Activated T-cell treated with anti-CD3 and anti-CD28 coated beads for 1 hour (primary cell): ENCODE measurements at regions not wholly inside any gene's neighbourhood (a gene's known extent, or its start where the extent isn't known, plus 50 kb on each side); places are given as distances from the start of the nearest gene placed in this dataset.
"Not testable (repeated sequence)": the region's sequence is repeated elsewhere in the genome, so short reads cannot be mapped to it uniquely, and the experiment has no call there.

Experiments
- DNase-seq: peaks from one replicate; pipeline ENCODE4 v3.0.0-alpha.2; 2020; ENCODE audit warnings: low read depth

GRCh38 chr11:116373104-116373944 lies 399.5 kb downstream of the BUD13 start:
- no peak for DNase-seq

DNA sequence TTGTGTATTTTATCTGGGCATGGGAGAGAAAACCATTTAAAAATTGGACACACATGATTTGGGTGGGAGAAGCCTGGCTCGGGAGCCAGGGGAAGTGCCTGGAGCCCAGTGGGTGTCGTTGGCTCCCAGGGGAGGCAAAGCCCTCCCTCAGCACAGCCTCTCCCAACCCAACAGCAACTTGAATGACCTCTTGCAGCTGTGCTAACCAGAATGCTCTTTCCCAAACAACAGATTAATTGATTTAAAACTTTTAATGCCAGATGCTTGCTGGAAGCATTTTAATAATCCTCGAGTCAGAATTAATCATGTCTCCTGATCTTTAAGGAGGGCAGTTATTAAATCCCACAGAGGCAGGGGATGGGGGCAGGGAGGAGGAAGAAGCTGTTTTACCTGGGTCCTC lies 401.6 kb downstream of the BUD13 start:
- DNase-seq, result no peak

DNA sequence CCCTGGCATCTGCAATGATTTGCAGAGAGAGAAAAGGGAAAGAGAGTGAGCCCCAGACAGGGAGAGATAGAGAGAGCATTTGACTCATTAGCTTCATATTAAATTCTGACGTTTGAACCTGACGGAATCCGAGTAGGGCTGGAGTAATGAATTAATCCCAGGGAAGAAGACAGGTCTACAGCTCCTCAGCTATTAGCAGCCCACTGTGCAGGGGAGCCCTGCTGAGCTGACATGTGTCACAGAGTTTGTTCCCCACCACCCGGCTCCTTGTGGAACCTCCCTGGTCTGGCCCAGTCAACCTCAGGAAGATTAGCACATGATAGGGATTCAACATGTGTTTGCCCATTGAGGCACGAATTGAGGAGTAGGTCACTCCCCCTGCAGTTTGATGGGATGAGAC lies 404.0 kb downstream of the BUD13 start:
- no peak for DNase-seq

DNA sequence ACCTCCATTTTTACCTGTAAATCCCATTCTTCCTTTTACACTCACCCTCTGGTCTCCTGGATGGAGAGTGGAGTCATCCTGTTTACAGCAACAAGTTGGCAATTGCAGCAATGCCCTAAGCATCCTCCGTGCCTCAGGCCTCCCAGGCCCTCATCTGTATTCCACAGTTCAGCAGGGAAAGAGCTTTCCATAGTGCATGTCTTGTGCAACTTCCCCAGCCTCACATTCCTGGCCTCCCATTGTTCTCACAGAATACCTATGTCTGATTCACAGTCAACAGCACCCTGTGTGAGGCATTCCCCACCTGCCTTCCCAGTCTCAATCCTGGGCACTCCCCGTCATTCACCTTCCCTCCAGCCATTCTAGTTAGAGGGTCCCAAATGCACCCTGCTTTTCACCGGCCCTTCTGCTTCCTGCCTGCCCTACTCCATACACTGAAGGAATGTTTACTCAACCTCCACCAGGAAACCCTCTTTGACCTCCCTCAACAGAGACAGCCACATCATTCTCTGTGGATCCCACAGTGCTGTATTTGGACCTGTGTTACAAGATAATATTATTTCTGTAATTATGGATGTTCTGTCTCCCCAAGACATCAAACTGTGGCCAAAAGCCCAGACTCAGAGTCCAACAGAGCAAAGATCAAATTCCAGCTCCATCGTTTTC lies 405.7 kb downstream of the BUD13 start:
- no peak for DNase-seq

DNA sequence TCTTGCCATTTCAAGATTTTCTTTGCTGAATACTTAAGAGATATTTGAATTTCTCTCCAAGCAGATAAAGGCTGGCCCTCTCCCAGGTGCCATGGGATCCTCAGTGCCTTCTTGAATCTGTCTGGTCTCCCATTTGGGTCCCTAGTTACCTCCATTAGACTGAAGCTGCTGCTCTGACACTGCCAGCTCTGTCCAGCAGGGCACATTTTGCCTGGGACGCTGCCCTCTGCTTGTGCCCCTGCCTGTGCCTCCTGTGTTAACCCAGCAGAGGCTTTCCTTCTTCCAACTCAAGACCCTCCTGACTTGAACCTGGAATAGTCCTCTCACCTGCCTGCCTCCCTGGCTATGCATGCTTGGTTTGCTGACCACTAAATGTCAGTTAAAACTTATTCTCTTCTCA lies 406.3 kb downstream of the BUD13 start:
- DNase-seq, result no peak

GRCh38 chr11:116364925-116365324 lies 407.9 kb downstream of the BUD13 start:
- DNase-seq, result not testable (repeated sequence)

- DNase-seq, result no peak
These were observed 408.4 kb downstream of the BUD13 start for GRCh38 chr11:116364348-116364747.

DNA sequence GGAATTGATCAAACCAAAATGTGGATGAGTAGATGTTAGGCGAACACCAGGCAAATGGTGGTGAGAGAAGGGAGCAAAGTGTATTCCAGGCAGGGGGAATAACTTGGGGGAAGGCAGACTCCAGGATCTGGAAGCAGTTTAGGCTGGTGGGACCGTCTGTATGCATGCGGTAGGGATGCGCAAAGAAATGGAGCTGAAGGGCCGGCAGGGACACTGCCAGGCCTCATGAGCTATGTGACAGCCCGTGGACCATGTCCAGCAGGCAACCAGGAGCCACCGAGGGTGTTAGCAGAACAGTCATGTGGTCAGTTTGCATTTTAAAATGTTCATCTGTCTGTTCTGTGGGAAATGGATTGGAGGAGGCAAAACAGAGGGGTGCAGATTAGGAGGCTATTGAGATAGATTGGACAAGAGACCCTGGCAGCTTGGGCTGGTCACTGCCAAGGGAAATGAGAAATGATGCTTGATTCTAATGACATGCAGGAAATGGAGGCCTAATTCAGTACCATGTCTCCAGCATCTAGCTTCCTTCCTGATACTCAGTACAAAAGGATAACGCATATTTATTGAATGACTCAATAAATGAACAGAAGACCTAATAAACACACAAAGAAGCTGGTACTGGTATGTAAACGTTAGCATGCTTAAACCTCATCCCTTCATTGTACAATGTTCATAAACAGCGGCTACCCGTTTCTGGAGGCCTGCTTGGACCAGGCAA lies 412.4 kb downstream of the BUD13 start:
- DNase-seq, result no peak

DNA sequence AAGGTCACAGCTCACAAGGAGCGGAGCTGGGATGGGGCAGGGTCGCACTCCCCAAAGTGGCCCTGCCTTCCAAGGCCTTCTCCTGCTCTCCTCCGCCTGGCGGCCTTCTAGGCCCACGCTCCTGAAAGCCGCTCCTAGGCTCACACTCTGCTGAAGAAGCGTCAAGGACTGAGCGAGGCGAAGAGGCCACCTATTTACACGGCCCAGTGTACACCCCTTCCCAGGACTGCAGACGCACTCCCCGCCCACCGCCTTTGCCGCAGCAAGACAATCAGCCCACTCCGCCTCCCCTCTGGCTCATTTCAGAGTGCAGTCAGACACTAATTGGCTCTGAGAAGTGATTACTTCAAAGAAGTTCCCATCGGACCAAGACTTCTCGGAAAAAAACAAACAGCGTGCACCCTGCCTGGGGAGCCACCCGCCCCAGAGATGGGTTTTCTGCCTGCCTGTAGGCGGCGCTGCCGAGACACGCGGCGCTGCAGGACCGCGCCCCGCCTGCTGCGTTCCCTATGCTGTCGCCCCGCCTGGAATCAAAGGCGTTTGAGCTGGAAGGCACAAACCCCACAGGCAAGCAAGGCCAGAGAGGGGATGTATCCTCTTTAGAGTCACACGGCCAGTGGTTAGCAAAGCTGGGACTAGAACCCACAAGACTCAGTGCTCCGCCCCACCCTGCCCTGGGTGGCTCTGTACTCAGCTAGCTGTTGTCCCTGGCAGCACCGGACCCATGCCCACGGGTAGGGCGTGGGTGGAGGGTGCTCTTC lies 414.8 kb downstream of the BUD13 start:
- no peak for DNase-seq

DNA sequence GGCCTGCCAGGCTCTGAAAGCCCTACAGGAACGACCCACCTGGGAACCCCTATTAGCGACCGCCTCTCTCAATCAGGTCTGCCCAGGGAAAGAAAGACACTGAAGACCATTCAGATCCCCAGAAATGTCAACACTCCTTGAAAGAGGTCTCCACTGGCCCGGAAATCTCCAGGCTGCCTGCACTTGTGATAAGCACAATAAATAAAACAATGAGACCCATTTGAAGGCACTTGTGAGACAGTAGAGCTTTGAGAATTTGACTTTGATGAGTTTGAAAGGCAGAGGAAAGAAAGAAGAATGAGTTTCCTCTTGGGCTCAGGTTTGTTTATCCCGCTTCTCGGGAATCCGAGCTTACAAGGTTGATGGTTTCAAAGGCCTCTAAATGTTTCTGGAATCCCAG lies 416.3 kb downstream of the BUD13 start:
- no peak for DNase-seq

DNA sequence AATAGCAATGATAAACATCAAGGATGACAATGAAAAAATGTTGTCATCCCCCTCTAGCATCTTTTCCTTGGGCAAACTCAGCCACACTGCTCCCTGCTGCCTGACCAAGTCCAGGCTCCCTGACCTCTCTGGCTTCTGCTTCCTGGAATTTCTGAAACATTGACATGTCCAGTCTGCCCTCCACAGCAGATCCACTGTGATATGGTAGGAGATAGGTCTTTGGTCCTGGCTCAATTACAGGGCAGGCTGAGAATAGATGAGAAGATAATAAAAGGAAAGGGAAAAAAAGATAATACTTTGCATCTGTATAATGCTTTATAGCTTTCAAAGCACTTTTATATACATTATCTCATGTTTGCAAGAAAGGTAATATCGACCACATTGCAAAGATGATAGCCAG lies 417.7 kb downstream of the BUD13 start:
- DNase-seq, result no peak

- DNase-seq, result no peak
These were observed 419.2 kb downstream of the BUD13 start for GRCh38 chr11:116353589-116353988.

- DNase-seq, result no peak
These were observed 419.9 kb downstream of the BUD13 start for GRCh38 chr11:116352881-116353280.

DNA sequence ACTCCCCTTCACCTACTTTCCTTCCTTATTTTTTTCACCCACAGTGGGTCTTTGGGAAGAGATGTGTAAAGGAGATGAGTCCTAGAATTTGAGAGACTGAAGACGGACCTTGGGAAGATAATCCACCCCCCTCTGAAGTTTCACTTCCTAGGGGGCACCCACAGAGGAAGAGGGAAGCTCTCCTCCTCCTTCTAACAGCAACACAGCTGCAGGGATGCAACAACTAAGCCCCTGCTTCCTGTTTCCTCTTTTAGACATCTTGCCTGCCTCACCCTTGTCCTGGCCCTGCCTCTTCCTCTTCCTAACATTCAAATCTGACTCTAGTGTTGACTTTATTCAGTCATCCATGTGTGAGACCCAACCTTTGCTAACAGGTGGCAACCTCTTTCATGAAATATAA lies 424.6 kb downstream of the BUD13 start:
- DNase-seq, result no peak

DNA sequence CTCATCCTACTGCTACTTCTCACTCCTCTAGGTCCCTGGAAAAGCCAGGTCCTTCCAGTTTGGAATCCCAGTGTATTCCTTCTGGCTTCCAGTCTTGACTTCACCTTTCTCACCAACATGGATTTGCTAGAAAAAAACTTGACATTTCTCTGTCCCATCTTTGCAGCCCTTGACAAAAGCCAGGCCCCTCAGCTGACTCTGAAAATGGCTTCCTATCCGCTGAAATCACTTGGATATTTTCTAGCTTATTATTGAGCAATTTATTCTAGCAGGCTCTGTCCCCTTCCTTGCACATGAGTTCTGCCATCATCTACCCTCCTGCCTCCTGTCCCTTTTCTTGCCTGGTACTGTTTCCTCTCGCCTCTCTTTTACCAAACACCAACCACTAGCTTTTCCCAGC lies 427.2 kb downstream of the BUD13 start:
- DNase-seq, result no peak

DNA sequence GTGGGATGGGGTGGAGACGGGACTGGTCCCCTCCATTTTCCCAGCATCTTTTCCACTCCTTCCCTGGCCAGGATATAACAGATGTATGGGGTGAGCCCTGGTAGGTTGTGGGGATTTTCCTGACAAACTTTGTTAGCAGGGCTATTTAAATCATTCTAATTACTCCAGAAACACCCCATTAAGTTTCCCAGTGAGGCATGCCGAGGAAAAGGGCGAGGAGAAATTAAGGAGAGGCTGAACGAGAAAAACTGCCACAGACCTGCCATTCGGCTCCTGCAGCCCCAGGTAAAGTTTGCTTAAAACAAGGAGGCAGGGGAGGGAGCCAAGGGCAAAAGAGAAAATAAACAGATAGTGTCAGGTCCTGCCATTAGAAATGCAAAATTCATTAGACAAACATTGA lies 428.2 kb downstream of the BUD13 start:
- DNase-seq, result no peak

GRCh38 chr11:116343270-116343669 lies 429.5 kb downstream of the BUD13 start:
- DNase-seq, result no peak

DNA sequence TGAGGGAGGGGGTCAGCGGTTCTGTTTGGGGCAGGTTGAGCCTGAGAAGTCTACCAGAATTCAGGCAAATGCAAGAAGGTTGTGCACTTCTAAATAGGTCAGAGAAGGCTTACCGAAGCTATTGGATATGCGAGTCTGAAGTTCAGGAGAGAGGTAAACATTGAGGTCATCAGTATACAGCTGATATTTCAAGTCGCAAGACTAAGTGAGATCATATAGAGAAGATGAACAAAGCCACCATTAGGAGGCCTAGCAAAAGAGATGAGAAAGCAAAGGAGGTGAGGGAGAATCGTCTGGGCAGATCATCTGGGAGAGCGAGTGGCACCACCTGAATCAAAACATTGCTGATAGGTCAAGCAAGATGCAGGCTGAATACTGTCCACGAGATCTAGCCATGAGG lies 430.6 kb downstream of the BUD13 start:
- no peak for DNase-seq

- no peak for DNase-seq
These were observed 433.3 kb downstream of the BUD13 start for GRCh38 chr11:116339306-116340098.

GRCh38 chr11:116338500-116338899 lies 434.3 kb downstream of the BUD13 start:
- not testable (repeated sequence) for DNase-seq

DNA sequence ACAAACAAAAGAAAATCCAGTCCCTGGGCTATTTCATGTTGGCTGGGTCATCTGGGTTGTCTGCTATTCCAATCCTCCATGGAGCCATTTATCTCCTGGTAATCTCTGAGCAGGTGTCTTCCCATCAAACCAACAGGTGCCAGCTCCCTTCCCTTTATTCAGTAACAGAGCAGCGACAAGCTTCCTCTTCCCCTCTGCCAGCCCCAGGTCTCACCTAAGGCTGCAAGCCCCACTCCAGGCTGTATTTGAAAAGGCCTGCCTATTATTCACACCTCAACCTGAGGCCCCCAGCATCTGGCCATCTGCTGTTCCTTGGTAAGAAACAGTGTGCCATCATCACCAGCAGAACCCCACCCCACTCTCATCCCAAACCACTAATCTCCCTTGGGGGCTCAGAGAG lies 436.2 kb downstream of the BUD13 start:
- DNase-seq, result no peak
